ENCODE measurements at regions not wholly inside any gene's neighbourhood (a gene's known extent, or its start where the extent isn't known, plus 50 kb on each side); places are given as distances from the start of the nearest gene placed in this dataset.

DNA sequence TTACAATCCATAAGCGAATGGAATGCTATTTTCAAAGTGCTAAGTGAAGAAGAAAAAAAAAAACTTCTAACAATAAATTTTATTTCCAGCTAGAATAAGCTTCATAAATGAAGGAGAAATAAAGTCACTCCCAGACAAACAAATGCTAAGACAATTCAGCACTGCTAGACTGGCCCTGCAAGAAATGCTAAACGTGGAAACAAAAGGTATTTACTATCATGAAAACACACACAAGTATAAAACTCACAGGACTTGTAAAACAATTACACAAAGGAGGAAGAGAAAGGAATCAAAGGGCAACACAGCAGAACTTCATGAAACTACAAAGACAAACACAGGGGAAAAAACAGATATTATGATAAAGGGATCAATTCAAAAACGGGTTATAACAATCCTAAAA, 85.8 kb upstream of the NELL2 start:
- no peak for DNase-seq (ENCODE audit: low read depth, low spot score)

DNA sequence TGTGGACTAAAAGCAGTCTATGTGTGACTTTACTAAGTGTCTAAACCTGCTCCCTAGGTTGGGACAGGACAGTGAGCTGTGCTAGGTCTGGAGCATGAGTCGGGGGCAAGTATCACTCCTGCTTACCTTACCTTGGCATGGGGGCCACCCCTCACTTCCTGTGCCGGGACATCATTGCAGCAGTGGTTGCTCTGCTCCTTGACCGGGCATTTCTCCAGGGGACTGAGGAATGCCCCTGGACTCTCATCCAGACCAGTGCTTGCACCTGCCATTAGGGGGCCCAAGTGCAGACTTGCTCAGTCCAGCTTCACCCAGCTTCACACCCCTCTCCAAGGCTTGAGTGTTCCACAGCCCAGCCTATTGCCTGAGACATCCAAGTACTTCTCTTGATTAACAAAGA, 84.7 kb upstream of the NELL2 start:
- no peak for DNase-seq (ENCODE audit: low read depth, low spot score)

DNA sequence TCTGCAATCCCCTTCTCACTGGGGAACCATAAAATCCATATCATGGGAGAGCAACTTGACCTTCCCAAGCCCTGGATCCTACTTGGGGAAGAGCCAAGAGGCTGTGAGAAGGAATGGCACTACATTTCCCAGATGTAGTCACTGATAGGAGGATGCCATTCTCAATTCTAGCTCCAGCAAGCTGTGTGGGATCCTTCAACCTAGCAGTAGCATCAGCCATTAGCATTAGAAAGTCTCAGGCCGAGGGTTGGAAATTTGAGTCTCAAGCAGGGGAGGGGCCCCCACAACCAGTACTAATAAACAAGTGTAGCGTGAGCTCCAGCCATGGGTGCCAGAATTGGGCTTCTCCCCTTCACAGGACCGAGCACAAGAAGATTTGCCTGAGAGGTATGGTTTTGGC, 84.3 kb upstream of the NELL2 start:
- DNase-seq (ENCODE audit: low read depth, low spot score), result no peak

DNA sequence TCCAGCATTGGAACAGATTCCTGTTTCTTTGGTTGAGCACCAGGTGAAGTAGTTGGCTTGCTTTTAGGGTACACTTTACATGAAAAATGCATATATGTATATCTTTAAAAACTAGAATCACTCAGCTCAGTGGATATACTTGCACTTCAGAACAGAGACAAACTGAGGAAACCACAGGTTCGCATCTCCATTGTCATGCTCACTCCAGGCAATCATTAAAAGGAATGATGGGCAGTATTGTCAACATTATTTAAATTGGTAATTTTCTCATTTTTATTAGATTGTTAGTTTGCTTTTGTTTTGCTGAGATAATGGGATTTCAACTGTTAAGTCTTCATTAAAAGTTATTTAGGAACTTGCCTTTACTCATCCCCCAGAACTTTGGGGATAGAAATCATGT, 71.0 kb upstream of the NELL2 start:
- DNase-seq (ENCODE audit: low read depth, low spot score), result no peak

DNA sequence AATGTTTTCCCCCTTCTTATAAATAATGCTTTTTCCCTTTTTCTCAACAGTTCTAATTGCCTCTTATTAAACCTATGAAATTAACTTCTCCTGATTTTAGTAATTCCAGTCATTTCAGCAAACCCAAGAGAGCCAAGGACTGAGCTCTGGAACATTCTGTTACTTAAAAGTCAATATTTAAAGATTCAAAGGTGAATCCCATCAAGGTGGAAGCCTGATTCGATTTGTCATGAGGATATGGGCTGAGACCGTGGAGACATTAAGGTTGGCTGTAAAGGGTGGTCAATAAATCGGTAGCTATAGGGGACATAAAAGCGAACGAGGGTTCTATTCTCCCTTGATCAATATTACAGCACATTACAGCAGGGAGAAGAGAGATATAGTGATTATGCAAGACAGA, 66.6 kb upstream of the NELL2 start:
- DNase-seq (ENCODE audit: low read depth, low spot score), result no peak

DNA sequence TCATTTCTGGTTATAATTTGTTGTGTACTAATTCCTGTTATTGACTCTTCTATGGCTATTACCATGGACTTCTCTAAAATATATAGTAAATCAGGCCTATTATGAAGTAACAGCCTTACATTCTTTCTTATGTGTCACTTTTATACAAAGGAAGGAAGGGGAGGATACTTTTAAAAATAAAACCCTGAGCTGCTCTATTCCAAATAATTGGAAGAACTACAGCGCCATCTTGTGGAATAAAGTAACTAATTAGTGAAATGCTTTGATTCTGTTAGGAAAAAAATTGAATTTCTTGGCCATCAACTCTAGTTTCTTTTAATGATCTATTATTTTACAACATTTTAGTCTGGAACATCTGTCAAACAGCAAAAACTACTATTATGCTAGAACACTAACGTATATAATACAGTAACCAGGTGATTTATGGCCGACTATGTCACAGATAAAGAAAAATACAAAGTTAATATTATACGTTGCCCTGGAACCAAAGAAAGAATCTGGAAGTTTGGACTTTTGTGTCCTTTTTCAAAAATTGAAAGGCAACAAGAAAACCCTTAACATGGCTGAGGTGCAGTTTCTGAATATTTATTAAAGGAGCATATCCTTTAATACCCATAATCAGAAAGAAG, 55.0 kb upstream of the NELL2 start:
- peak; percentile 60 for DNase-seq (ENCODE audit: low read depth, low spot score)

DNA sequence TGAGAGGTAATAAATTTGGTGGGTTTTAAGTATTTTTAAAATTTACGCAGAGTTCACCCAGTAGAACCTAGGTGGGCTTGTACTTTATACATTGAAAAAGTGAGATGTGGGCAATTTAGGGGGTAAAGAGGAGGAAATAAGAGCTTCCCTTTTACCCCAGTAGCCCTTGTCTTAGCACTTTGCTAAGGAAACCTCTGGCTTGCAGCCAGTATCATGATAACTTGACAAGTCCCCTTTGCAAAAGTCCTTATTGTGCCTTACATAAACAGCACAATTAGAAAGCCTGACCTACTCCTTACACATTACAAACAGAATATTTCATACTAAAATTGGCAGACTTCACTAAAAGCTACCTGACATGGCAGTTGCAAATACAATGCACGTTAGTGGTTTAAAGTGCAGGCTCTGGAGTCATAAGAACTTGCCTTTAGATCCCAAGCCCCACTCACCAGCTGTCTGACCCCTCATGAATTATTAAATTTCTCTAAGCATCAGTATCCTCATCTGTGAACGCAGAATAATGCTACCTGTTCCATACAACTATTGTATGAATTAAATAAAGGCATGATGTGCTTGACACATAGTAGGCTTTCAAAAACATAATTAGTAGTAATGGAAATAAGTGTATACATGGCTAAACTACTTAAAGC, 53.2 kb upstream of the NELL2 start:
- DNase-seq (ENCODE audit: low read depth, low spot score), result no peak
